ENCODE measurements at regions not wholly inside any gene's neighbourhood (a gene's known extent, or its start where the extent isn't known, plus 50 kb on each side); places are given as distances from the start of the nearest gene placed in this dataset.

- H3K79me2 ChIP-seq (ENCODE audit: control insufficient read depth, insufficient read depth, low read length): no peaks in the 10 kb centered on the region
- no peaks in the 10 kb centered on the region for H4K20me1 ChIP-seq (replicated peaks; ENCODE audit: control insufficient read depth, extremely low read depth, insufficient read depth, low read length)
- no peak overlapping the region for H3K9ac ChIP-seq (replicated peaks; ENCODE audit: extremely low read depth, insufficient read depth, low read length)
- no peaks in the 10 kb centered on the region for H3K9me1 ChIP-seq (replicated peaks; ENCODE audit: control insufficient read depth, extremely low read depth, insufficient read depth, low read length)
- H3K27ac ChIP-seq (ENCODE audit: insufficient read depth, low read depth, low read length): no peak overlapping the region
- no peak overlapping the region for H3K4me2 ChIP-seq (ENCODE audit: insufficient read depth, low read length)
- H3K27me3 ChIP-seq (ENCODE audit: control insufficient read depth in 2 of 2, insufficient read depth in 2 of 2, low read length in 2 of 2): no peaks in the 10 kb centered on the region
- ChIA-PET POLR2A (no interaction called here), CTCF (interaction anchor here (1.0 kb wide), 1 partner anchor 15 kb away, joined by 3 read pairs; no protein-coding TSS in a partner anchor)
- no peak for TF ChIP-seq FOS (IDR thresholded peaks at IDR 0.05; ENCODE audit: borderline replicate concordance, insufficient read depth, low read length)
- TF ChIP-seq CTCF (IDR thresholded peaks at IDR 0.05; ENCODE audit: extremely low read depth in 1 of 2, insufficient read depth in 1 of 2, low read depth in 1 of 2, low read length in 2 of 2): no peak
- no peak for TF ChIP-seq POLR2A (IDR thresholded peaks at IDR 0.05; ENCODE audit: low read depth, low read length)
- TF ChIP-seq JUN (IDR thresholded peaks at IDR 0.05; ENCODE audit: borderline replicate concordance, insufficient read depth, insufficient read length, low read depth): no peak
- no peak for TF ChIP-seq MAX (IDR thresholded peaks at IDR 0.05; ENCODE audit: insufficient read depth, insufficient read length)
- no peak for TF ChIP-seq EZH2 (IDR thresholded peaks at IDR 0.05; ENCODE audit: borderline replicate concordance, low read depth, low read length, severe bottlenecking)
- TF ChIP-seq POLR2AphosphoS5 (IDR thresholded peaks at IDR 0.05; ENCODE audit: insufficient read depth, low read depth, low read length): no peak
- no peak for TF ChIP-seq GATA2 (IDR thresholded peaks at IDR 0.05; ENCODE audit: insufficient read depth, insufficient read length, low read depth, low read length)
- no peak for TF ChIP-seq MYC (IDR thresholded peaks at IDR 0.05; ENCODE audit: low read depth, low read length)
- no peaks in the 10 kb centered on the region for H3K4me1 ChIP-seq (ENCODE audit: control insufficient read depth, extremely low read depth, insufficient read depth, low read length)
- no peaks in the 10 kb centered on the region for H3K36me3 ChIP-seq (ENCODE audit: control insufficient read depth in 2 of 2, extremely low read depth in 1 of 2, insufficient read depth in 2 of 2, low read length in 2 of 2)
- no TSS peak for BruUV-seq (replicated peaks)
- no peak for DNase-seq (ENCODE audit: low read depth, low spot score)
- H2AFZ ChIP-seq (ENCODE audit: low read depth, low read length): no peak overlapping the region
- dilution Hi-C loops (cut with MboI; ENCODE audit: extremely low pct_ligation_motif_present, low sequenced_read_pairs) (no loop called here), intact Hi-C loops (cut with micrococcal nuclease) (no loop called here)
- no peak for FAIRE-seq
- H3K4me3 ChIP-seq (replicated peaks in 1 of 3; ENCODE audit: insufficient read depth in 1 of 3, low read depth in 1 of 3, low read length in 3 of 3): no peak overlapping the region
- H3K9me3 ChIP-seq (replicated peaks; ENCODE audit: control insufficient read depth, insufficient read depth, low read length): no peaks in the 10 kb centered on the region
These were observed 867.1 kb downstream of the GATA3 start for GRCh38 chr10:8921568-8921967.

Measured in endothelial cell of umbilical vein (primary cell).